Adrenal gland (tissue), 9 donors: ENCODE measurements at regions not wholly inside any gene's neighbourhood (a gene's known extent, or its start where the extent isn't known, plus 50 kb on each side); places are given as distances from the start of the nearest gene placed in this dataset.

Experiments used
- DNase-seq, 7 donors: peaks; one replicate each; pipeline ENCODE4 v3.0.0-alpha.2; 2019 to 2020
- H3K27ac ChIP-seq, 5 donors: fragments of 200-600 bp; sonication (generic) in 4 of 5; 1 replicate in 3 of 5; 2 replicates in 2 of 5; pipeline versions ENCODE4 v1.5.1 to v1.8.0; 2016 to 2020; ENCODE audit warnings: mild to moderate bottlenecking in 1 of 5
- H3K27me3 ChIP-seq: fragments of 200-600 bp; 2 replicates; pipeline ENCODE4 v1.8.0; 2021
- H3K36me3 ChIP-seq, 2 donors: fragments of 200-600 bp; replicated peaks in 1 of 2; 1 replicate in 1 of 2; 2 replicates in 1 of 2; pipeline versions ENCODE4 v1.5.1 to v1.8.0; 2018 to 2022
- H3K4me1 ChIP-seq, 2 donors: fragments of 200-600 bp; replicated peaks in 1 of 2; 1 replicate in 1 of 2; 2 replicates in 1 of 2; pipeline versions ENCODE4 v1.5.1 to v1.8.0; 2018 to 2021
- H3K4me3 ChIP-seq, 4 donors: fragments of 200-600 bp; sonication (generic) in 3 of 4; one replicate each; pipeline ENCODE4 v1.5.1; 2016 to 2018
- H3K9me3 ChIP-seq, 3 donors: fragments of 200-600 bp; sonication (generic) in 1 of 3; replicated peaks in 1 of 3; 1 replicate in 2 of 3; 2 replicates in 1 of 3; pipeline versions ENCODE4 v1.5.1 to v1.8.0; 2016 to 2021
- CTCF ChIP-seq, 6 experiments: fragments of 450-650 bp in 4 of 6; fragments of 200-600 bp in 2 of 6; sonication (generic) in 1 of 6; IDR thresholded peaks; 1 replicate in 5 of 6; 2 replicates in 1 of 6; pipeline versions ENCODE4 v1.5.1 to v1.8.0; 2016 to 2021; ENCODE audit warnings: antibody characterized with exemption in 6 of 6, mild to moderate bottlenecking in 2 of 6, moderate library complexity in 1 of 6
- POLR2A ChIP-seq, 2 donors: fragments of 450-650 bp; IDR thresholded peaks; one replicate each; pipeline ENCODE4 v1.6.1; 2017; ENCODE audit warnings: antibody characterized with exemption in 2 of 2, mild to moderate bottlenecking in 2 of 2, moderate library complexity in 1 of 2
- WGBS, 4 donors: extraction: QIAGEN DNeasy Blood & Tissue Kit in 2 of 4; methylation state at CpG; one replicate each; pipeline versions ENCODE4 v1.1.5 to v1.1.7; 2013 to 2017; 5-methylcytosine and 5-hydroxymethylcytosine counted together
- intact Hi-C, 2 donors: fragments of 100-400 bp; cut with DNase I; formaldehyde crosslinking; loops; one replicate each; pipeline versions ENCODE4 v1.14.1 to v1.15.0; 2022 to 2023
- donor health status: healthy with polysubstance abuse.
- donor health status: Bipolar disorder and iron deficiency.
- donor health status: DM: yes; HTN: yes; CAD: no.
- donor health status: DM: no; HTN: no; CAD: no.
- donor health status: DM: no; HTN: no; CAD: no.

- no peaks in the 10 kb centered on the region for H3K36me3 ChIP-seq
- H3K27me3 ChIP-seq = no peaks in the 10 kb centered on the region
- intact Hi-C loops = no loop called here
- no peaks in the 10 kb centered on the region for H3K9me3 ChIP-seq
- H3K27ac ChIP-seq = no peak overlapping the region
- WGBS, 4 donors = 57 to 100% (median 78%) methylated on average over 1 to 3 of the region's 3 CpGs
- no peak overlapping the region for H3K4me3 ChIP-seq
- no peaks in the 10 kb centered on the region for H3K4me1 ChIP-seq
- DNase-seq = no peak
- TF ChIP-seq CTCF (IDR thresholded peaks at IDR 0.05) = no peak
- TF ChIP-seq POLR2A (IDR thresholded peaks at IDR 0.05) = no peak
Measured at GRCh38 chr1:194889310-194889709, 1702.9 kb upstream of the B3GALT2 start.

- H3K27me3 ChIP-seq = no peaks in the 10 kb centered on the region
- no peak overlapping the region for H3K4me3 ChIP-seq
- H3K36me3 ChIP-seq = no peaks in the 10 kb centered on the region
- no peaks in the 10 kb centered on the region for H3K9me3 ChIP-seq
- intact Hi-C loops = no loop called here
- no peaks in the 10 kb centered on the region for H3K4me1 ChIP-seq
- WGBS, 4 donors = 66 to 75% (median 67%) methylated on average over 2 of the region's 2 CpGs
- no peak for TF ChIP-seq POLR2A (IDR thresholded peaks at IDR 0.05)
- no peak for TF ChIP-seq CTCF (IDR thresholded peaks at IDR 0.05)
- DNase-seq = no peak
- H3K27ac ChIP-seq = no peak overlapping the region
Measured at GRCh38 chr1:194870860-194871259, 1684.4 kb upstream of the B3GALT2 start.

- TF ChIP-seq CTCF (IDR thresholded peaks at IDR 0.05) = no peak
- TF ChIP-seq POLR2A (IDR thresholded peaks at IDR 0.05) = no peak
- DNase-seq = no peak
- Histone ChIP-seq H3K9me3 (no peaks in the 10 kb centered on the region), H3K36me3 (no peaks in the 10 kb centered on the region), H3K27ac (no peak overlapping the region), H3K4me1 (no peaks in the 10 kb centered on the region), H3K27me3 (no peaks in the 10 kb centered on the region), H3K4me3 (no peak overlapping the region)
- 9 to 30% (median 12%) methylated on average over 1 of the region's 1 CpG for WGBS, 4 donors
- intact Hi-C loops = no loop called here
Measured at GRCh38 chr1:194866153-194866552, 1679.7 kb upstream of the B3GALT2 start.

GRCh38 chr1:194865383-194865782 lies 1679.0 kb upstream of the B3GALT2 start:
- Histone ChIP-seq H3K27me3 (no peaks in the 10 kb centered on the region), H3K27ac (no peak overlapping the region), H3K4me3 (no peak overlapping the region), H3K9me3 (no peaks in the 10 kb centered on the region), H3K36me3 (no peaks in the 10 kb centered on the region), H3K4me1 (no peaks in the 10 kb centered on the region)
- intact Hi-C loops = no loop called here
- WGBS, 4 donors = 57 to 73% (median 69%) methylated on average over 4 of the region's 4 CpGs
- DNase-seq = no peak
- TF ChIP-seq POLR2A (IDR thresholded peaks at IDR 0.05) (no peak), CTCF (IDR thresholded peaks at IDR 0.05) (no peak)
